ENCODE measurements at regions not wholly inside any gene's neighbourhood (a gene's known extent, or its start where the extent isn't known, plus 50 kb on each side); places are given as distances from the start of the nearest gene placed in this dataset.

DNA sequence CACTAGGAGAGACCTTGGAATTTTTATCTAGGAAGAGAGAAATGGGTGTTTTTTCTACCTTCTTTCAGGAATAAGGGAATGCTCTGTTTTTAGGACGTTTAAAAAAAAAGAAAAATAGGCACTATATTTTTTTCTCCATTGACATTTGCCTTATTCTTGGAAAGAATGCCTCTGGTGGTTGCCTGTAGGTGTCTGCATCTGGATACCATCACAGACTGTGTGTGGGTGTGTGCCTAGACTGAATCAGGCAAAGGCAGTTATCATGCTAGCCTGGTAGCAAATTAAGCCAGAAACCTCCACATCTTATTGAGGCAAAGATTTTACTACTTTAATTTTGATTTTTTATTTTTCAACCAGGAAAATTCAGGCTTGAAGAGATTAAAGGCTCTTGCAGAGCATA lies 513.6 kb upstream of the KCNMB2 start:
- TF ChIP-seq, protein P1, sequence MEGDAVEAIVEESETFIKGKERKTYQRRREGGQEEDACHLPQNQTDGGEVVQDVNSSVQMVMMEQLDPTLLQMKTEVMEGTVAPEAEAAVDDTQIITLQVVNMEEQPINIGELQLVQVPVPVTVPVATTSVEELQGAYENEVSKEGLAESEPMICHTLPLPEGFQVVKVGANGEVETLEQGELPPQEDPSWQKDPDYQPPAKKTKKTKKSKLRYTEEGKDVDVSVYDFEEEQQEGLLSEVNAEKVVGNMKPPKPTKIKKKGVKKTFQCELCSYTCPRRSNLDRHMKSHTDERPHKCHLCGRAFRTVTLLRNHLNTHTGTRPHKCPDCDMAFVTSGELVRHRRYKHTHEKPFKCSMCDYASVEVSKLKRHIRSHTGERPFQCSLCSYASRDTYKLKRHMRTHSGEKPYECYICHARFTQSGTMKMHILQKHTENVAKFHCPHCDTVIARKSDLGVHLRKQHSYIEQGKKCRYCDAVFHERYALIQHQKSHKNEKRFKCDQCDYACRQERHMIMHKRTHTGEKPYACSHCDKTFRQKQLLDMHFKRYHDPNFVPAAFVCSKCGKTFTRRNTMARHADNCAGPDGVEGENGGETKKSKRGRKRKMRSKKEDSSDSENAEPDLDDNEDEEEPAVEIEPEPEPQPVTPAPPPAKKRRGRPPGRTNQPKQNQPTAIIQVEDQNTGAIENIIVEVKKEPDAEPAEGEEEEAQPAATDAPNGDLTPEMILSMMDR (IDR thresholded peaks at IDR 0.05; ENCODE audit: extremely low read depth, missing control alignments), result no peak
- no peak for DNase-seq (ENCODE audit: low spot score)

DNA sequence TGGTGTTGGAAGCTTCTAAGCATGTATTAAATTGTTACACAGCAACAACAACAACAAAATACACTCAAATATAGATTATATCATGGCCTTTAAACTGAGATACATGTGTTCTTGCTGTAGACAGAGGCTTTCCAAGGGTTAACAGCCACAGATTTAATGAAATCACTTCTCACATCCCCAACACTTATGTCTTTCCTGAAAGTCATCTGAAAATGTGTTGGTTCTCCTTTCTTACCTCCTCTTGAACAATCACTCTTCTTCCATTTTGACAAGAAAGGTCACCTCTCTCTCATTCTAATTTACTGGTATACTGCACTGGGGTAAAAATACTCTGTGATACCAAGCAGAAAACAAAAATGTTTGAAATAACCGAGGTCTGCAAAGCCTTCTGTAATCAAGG lies 507.3 kb upstream of the KCNMB2 start:
- TF ChIP-seq, protein P1 (IDR thresholded peaks at IDR 0.05; ENCODE audit: extremely low read depth, missing control alignments), result no peak

DNA sequence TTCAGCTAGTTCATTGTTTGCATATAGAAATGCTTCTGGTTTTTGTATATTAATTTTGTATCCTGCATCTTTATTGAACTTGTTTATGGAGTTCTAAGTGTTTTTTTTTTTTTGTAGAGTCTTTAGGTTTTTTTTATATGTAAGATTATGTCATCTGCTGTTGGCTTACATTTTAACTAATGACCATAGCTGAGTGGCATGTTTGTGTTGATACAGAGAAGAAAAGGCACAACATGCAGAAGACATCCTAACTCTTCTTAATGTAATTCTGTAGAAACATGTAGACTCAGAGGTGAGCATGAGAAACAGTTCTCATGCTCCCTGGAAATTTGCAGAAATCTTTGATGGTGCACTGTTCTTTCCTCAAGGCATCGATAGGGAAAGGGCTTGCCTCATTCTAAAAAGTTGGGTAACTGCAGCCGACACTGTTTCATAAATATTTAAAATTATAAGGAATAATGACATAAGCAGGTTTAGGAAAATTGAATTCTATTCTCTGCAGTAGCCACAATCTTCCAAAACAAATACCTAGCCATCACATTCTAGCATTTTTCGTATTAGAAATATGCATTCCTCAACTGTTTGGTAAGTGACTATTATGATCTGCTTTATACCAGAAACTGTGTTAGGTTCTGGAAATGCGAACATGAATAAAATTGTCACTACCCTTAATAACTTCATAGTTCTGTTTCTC lies 499.6 kb upstream of the KCNMB2 start:
- DNase-seq (ENCODE audit: low spot score), result no peak
- TF ChIP-seq, protein P1 (IDR thresholded peaks at IDR 0.05; ENCODE audit: extremely low read depth, missing control alignments), result no peak

More for the DNA sequence above, 507.3 kb upstream of the KCNMB2 start:
- DNase-seq (ENCODE audit: low spot score), result no peak

DNA sequence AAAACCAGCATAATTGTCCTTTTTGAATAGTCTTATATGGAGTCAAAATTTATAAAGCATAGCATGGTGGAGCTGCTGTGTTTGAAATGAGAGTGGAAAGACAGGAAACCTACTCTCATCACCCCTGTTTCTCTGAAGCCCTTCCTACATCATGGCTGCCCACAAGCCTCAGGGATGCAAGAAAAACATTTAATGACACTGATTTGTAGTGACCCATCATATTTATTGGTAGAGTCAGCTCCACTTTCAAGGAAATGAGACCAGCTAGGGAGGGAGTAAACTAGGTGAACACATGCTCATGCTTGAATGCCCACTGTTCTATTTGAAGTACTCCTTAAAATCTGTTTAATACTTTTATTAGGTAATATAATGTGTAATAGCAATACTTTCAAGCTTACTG lies 494.3 kb upstream of the KCNMB2 start:
- DNase-seq (ENCODE audit: low spot score), result no peak
- TF ChIP-seq, protein P1 (IDR thresholded peaks at IDR 0.05; ENCODE audit: extremely low read depth, missing control alignments), result no peak

DNA sequence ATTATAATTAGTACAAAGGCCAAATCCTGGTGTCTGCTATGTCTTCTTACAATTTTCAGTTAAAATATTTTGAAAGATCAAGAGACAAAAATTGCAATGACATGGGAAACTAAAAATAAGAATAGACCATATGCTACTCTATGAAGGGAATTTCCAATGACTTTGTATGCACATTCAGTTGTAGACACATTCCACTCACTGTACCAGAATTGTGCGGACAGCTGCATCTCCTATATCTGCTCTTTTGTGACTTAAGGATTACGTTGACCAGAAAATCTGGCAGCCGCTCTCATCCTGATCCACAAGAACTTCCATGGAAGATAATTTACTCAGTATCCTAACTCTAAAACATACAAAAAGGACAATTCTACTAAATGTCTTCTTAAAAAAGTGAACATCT lies 493.9 kb upstream of the KCNMB2 start:
- DNase-seq (ENCODE audit: low spot score), result no peak

DNA sequence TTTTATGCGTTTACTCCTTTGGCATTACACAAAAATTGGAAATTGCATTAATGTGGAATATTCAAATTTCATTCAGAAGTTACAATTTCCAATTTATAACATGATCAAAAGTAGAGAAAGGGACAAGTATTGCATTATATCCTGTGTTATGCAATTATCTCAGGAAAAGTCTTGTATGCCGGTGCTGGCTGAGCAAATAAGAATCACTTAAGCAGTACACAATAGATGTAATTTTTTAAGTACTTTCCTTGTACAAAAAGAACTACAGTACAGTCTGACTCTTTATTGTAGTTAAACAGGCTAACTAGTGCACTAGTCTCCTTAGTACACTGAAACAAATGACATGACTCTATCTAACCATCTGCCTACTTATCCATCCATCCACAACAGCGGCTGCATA lies 493.2 kb upstream of the KCNMB2 start:
- TF ChIP-seq, protein P1 (IDR thresholded peaks at IDR 0.05; ENCODE audit: extremely low read depth, missing control alignments), result no peak

More for the DNA sequence above, 493.9 kb upstream of the KCNMB2 start:
- TF ChIP-seq, protein P1 (IDR thresholded peaks at IDR 0.05; ENCODE audit: extremely low read depth, missing control alignments), result no peak

DNA sequence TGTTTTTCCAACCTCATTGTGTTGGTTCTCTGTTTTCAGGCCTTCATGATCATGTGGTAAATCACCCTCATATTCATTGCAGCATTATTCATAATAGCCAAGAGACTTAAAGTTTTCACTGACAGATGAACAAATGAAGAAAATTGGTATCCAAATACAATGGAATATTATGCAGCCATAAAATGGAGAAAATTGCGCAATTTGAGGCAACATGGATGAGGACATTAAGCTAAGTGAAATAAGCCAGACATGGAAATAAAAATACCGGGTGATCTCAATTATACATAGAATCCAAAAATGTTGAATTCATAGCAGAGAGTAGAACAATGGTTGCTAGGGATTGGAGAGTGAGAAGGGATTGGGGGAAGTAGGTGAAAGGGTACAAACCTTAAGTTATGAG lies 491.9 kb upstream of the KCNMB2 start:
- DNase-seq (ENCODE audit: low spot score), result no peak

More for the DNA sequence above, 493.2 kb upstream of the KCNMB2 start:
- DNase-seq (ENCODE audit: low spot score), result no peak

More for the DNA sequence above, 491.9 kb upstream of the KCNMB2 start:
- TF ChIP-seq, protein P1 (IDR thresholded peaks at IDR 0.05; ENCODE audit: extremely low read depth, missing control alignments), result no peak
